Natural killer cell (primary cell): ENCODE measurements at regions not wholly inside any gene's neighbourhood (a gene's known extent, or its start where the extent isn't known, plus 50 kb on each side); places are given as distances from the start of the nearest gene placed in this dataset.

Experiments used
- ATAC-seq, 3 donors: fragments of 150-1000 bp in 2 of 3; fragments of 200-7000 bp in 1 of 3; cut with Tn5 transposase; 1 replicate in 1 of 3; 2 replicates in 2 of 3; pipeline ENCODE4 v1.10.0; 2021; ENCODE audit warnings: mild to moderate bottlenecking in 2 of 3, moderate library complexity in 2 of 3
- DNase-seq, 2 donors: peaks; one replicate each; pipeline versions ENCODE4 v3.0.0 to v3.0.0-alpha.2; 2013 to 2021; ENCODE audit warnings: mixed read lengths in 1 of 2
- H3K27ac ChIP-seq: one replicate; pipeline ENCODE4 v1.5.1; 2013; ENCODE audit warnings: mild to moderate bottlenecking, low read length
- H3K27me3 ChIP-seq: one replicate; pipeline ENCODE4 v1.6.1; 2013; ENCODE audit warnings: low read length; ENCODE audit not compliant: control insufficient read depth, insufficient read depth
- H3K36me3 ChIP-seq: one replicate; pipeline ENCODE4 v1.6.1; 2013; ENCODE audit warnings: low read length; ENCODE audit not compliant: control insufficient read depth, insufficient read depth
- H3K4me1 ChIP-seq: one replicate; pipeline ENCODE4 v1.6.1; 2013; ENCODE audit warnings: low read length; ENCODE audit not compliant: control insufficient read depth, insufficient read depth
- H3K4me3 ChIP-seq: one replicate; pipeline ENCODE4 v1.5.1; 2013; ENCODE audit warnings: low read length
- H3K9me3 ChIP-seq: one replicate; pipeline ENCODE4 v1.6.1; 2013; ENCODE audit warnings: low read length; ENCODE audit not compliant: control insufficient read depth, insufficient read depth
- H3K27ac Mint-ChIP-seq, 2 donors: one replicate each; pipeline ENCODE4 v1.8.0; 2022; ENCODE audit warnings: mild to moderate bottlenecking in 2 of 2, mixed read lengths in 2 of 2, moderate library complexity in 1 of 2
- H3K27me3 Mint-ChIP-seq, 2 donors: one replicate each; pipeline ENCODE4 v1.8.0; 2022; ENCODE audit warnings: low read depth in 2 of 2, mixed read lengths in 2 of 2
- H3K36me3 Mint-ChIP-seq: one replicate; pipeline ENCODE4 v1.8.0; 2022; ENCODE audit warnings: mixed read lengths
- H3K4me1 Mint-ChIP-seq, 2 donors: one replicate each; pipeline ENCODE4 v1.8.0; 2022; ENCODE audit warnings: mixed read lengths in 2 of 2
- H3K4me3 Mint-ChIP-seq: one replicate; pipeline ENCODE4 v1.8.0; 2022; ENCODE audit warnings: mild to moderate bottlenecking, moderate library complexity, mixed read lengths
- H3K9me3 Mint-ChIP-seq, 2 donors: one replicate each; pipeline ENCODE4 v1.8.0; 2022; ENCODE audit warnings: mixed read lengths in 2 of 2
- CTCF ChIP-seq: fragments of 200-600 bp; IDR thresholded peaks from one replicate; pipeline ENCODE4 v1.8.0; 2022; ENCODE audit warnings: antibody characterized with exemption
- WGBS: methylation state at CpG from one replicate; pipeline ENCODE4 v1.1.7; 2013; ENCODE audit warnings: missing lambda C conversion rate; ENCODE audit not compliant: insufficient coverage; 5-methylcytosine and 5-hydroxymethylcytosine counted together
- intact Hi-C: fragments of 100-400 bp; cut with micrococcal nuclease; formaldehyde crosslinking; loops from one replicate; pipeline ENCODE4 v1.14.2; 2022

DNA sequence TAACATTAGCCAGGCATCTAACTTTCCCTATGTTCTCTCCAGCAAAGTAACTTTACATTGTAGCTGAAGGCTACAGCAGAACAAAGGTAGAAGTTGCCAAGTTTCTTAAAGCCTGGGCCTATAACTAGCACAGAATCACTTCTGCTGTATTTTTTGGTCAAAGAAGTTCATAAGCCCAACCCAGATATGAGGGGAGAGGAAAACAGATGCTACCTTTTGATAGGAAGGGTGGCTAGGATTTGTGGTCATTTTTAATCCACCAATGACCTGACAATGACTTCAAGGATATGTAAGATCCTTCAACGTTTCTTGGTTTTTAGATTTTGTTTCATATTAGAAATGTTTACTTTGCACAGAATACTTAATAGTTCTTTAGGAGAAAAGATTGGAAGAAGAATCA lies 64.2 kb upstream of the RANBP3L start:
- intact Hi-C loops = no loop called here
- no peak for TF ChIP-seq CTCF
- no CpG with 5 or more reads among the region's 1 CpG for WGBS
- Histone ChIP-seq H3K36me3 (no peaks in the 10 kb centered on the region), H3K27ac (no peak overlapping the region), H3K4me3 (no peak overlapping the region), H3K4me1 (no peaks in the 10 kb centered on the region), H3K27me3 (no peaks in the 10 kb centered on the region), H3K9me3 (no peaks in the 10 kb centered on the region)
- Mint-ChIP-seq H3K9me3 (no peaks in the 10 kb centered on the region), H3K27me3 (peaks cover 0 to 4% of the 10 kb centered on the region in 2 donors), H3K4me1 (no peaks in the 10 kb centered on the region), H3K4me3 (no peak overlapping the region), H3K27ac (no peak overlapping the region), H3K36me3 (no peaks in the 10 kb centered on the region)
- DNase-seq = no peak
- ATAC-seq = no peak

- Mint-ChIP-seq H3K4me1 (no peaks in the 10 kb centered on the region), H3K36me3 (no peaks in the 10 kb centered on the region), H3K27ac (no peak overlapping the region), H3K27me3 (peaks cover 0 to 4% of the 10 kb centered on the region in 2 donors), H3K4me3 (no peak overlapping the region), H3K9me3 (no peaks in the 10 kb centered on the region)
- Histone ChIP-seq H3K4me3 (no peak overlapping the region), H3K27ac (no peak overlapping the region), H3K4me1 (no peaks in the 10 kb centered on the region), H3K36me3 (no peaks in the 10 kb centered on the region), H3K9me3 (no peaks in the 10 kb centered on the region), H3K27me3 (no peaks in the 10 kb centered on the region)
- 100% methylated on average over 1 of the region's 1 CpG for WGBS
- intact Hi-C loops = no loop called here
- ATAC-seq = no peak
- no peak for DNase-seq
- no peak for TF ChIP-seq CTCF
Measured at GRCh38 chr5:36366883-36367282, 65.2 kb upstream of the RANBP3L start.

GRCh38 chr5:36367524-36367923 lies 65.8 kb upstream of the RANBP3L start:
- Mint-ChIP-seq H3K36me3 (no peaks in the 10 kb centered on the region), H3K9me3 (no peaks in the 10 kb centered on the region), H3K27ac (no peak overlapping the region), H3K4me3 (no peak overlapping the region), H3K4me1 (peaks cover 0 to 1% of the 10 kb centered on the region in 2 donors), H3K27me3 (peaks cover 0 to 4% of the 10 kb centered on the region in 2 donors)
- ATAC-seq (no peak), DNase-seq (no peak)
- WGBS = 92% methylated on average over 2 of the region's 2 CpGs
- H3K4me1 ChIP-seq = no peaks in the 10 kb centered on the region
- H3K9me3 ChIP-seq = no peaks in the 10 kb centered on the region
- no peaks in the 10 kb centered on the region for H3K36me3 ChIP-seq
- TF ChIP-seq CTCF = no peak
- H3K27ac ChIP-seq = no peak overlapping the region
- H3K27me3 ChIP-seq = no peaks in the 10 kb centered on the region
- intact Hi-C loops = no loop called here
- no peak overlapping the region for H3K4me3 ChIP-seq

DNA sequence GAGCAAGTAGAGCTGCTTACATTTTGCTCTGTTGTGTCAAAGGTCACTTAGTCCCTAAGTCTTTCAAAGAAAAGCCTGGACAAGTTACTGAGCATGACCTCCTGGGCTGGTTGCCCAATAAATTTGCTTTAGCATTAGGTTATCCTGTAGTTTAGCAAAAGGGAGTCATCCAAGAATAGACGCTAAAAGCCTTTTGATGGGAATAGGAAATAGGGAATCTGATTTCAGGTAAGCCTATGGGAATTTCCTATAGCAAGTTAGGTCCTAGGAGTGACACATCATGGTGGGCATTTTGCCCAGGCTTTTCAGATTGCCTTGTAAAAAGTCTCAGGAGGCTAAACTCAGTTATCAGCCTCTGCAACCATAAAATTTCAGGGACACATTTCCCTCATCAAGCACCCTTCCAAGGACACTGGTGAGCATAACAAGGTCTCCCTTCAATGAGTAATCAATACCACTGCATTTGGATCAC lies 67.6 kb upstream of the RANBP3L start:
- no peak overlapping the region for H3K4me3 ChIP-seq
- H3K27me3 Mint-ChIP-seq = peaks cover 0 to 4% of the 10 kb centered on the region in 2 donors

More for the DNA sequence above, 67.6 kb upstream of the RANBP3L start:
- Mint-ChIP-seq H3K27ac (no peak overlapping the region), H3K9me3 (no peaks in the 10 kb centered on the region), H3K36me3 (no peaks in the 10 kb centered on the region), H3K4me3 (no peak overlapping the region), H3K4me1 (peaks cover 0 to 4% of the 10 kb centered on the region in 2 donors)
- DNase-seq = no peak
- WGBS = 100% methylated on average over 1 of the region's 1 CpG
- Histone ChIP-seq H3K9me3 (no peaks in the 10 kb centered on the region), H3K4me1 (no peaks in the 10 kb centered on the region), H3K27ac (no peak overlapping the region), H3K27me3 (no peaks in the 10 kb centered on the region), H3K36me3 (no peaks in the 10 kb centered on the region)
- intact Hi-C loops = no loop called here
- ATAC-seq = no peak
- TF ChIP-seq CTCF = no peak
